AG09319 (cell line): ENCODE measurements at regions not wholly inside any gene's neighbourhood (a gene's known extent, or its start where the extent isn't known, plus 50 kb on each side); places are given as distances from the start of the nearest gene placed in this dataset.

Experiments
- DNase-seq: peaks from one replicate; pipeline ENCODE4 v3.0.0-alpha.2; 2010; ENCODE audit warnings: low read depth; ENCODE audit errors: extremely low read depth
- TF ChIP-seq, protein P1 (sequence below): IDR thresholded peaks from 2 replicates; pipeline ENCODE4 v1.5.1; 2011; ENCODE audit warnings: low read depth, mild to moderate bottlenecking, inconsistent platforms, low read length, moderate library complexity

DNA sequence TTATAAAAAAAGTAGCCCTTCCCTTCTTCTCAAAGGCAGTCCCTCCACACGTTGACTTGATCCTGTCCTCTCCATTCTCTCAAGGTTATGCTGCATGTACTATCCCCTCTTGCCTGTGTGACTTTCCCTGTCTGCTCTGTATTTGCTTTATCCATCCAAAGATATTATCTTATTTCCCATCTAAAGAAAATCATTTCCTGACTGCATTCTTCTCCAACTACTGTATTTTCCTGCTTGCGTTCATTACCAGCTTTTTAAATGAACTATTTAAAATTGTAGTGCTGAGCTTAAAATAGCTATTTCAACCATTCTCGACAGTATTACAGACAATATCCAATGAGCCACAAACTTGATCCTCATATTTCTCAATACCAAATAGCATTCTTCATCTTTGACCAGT, 716.0 kb upstream of the REG3G start:
- TF ChIP-seq, protein P1, sequence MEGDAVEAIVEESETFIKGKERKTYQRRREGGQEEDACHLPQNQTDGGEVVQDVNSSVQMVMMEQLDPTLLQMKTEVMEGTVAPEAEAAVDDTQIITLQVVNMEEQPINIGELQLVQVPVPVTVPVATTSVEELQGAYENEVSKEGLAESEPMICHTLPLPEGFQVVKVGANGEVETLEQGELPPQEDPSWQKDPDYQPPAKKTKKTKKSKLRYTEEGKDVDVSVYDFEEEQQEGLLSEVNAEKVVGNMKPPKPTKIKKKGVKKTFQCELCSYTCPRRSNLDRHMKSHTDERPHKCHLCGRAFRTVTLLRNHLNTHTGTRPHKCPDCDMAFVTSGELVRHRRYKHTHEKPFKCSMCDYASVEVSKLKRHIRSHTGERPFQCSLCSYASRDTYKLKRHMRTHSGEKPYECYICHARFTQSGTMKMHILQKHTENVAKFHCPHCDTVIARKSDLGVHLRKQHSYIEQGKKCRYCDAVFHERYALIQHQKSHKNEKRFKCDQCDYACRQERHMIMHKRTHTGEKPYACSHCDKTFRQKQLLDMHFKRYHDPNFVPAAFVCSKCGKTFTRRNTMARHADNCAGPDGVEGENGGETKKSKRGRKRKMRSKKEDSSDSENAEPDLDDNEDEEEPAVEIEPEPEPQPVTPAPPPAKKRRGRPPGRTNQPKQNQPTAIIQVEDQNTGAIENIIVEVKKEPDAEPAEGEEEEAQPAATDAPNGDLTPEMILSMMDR: no peak
- DNase-seq: no peak

GRCh38 chr2:78315368-78315767, 710.1 kb upstream of the REG3G start:
- TF ChIP-seq, protein P1: no peak
- no peak for DNase-seq

GRCh38 chr2:78318275-78318674, 707.2 kb upstream of the REG3G start:
- DNase-seq: no peak
- TF ChIP-seq, protein P1: no peak

DNA sequence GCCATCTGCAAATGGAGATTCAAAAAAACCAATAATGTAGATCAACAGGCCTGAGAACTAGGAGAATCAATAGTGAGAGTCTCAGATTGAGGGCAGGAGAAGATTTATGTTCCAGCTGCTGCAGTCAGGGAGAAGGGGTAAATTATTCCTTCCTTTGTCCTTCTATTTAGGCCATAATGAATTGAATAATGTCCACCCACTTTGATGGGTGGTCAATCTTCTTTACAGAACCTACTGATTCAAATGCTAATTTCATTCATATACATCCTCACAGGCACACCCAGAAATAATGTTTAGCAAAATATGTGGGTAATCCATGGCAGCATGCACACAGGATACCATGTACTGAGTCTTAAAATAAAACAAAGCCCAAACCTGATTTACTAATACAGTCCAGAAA, 695.3 kb upstream of the REG3G start:
- TF ChIP-seq, protein P1: no peak
- no peak for DNase-seq

DNA sequence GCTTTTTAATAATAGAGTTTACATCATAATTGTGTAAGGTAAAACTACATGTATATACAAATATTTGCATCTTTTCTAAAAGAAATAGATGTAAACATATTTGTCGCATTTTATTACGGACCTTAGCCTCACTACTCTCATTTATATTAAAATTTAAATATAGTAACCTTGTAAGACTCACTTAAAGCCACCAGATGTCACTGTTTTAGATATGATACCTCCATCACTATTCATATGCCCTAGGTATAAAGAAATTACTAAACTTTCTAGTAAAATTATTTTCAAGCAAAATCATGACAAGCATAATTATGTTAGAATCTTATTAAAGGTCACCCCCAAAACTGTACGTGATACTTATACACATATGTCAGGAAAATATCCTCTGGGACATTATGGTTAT, 674.3 kb upstream of the REG3G start:
- DNase-seq: no peak
- TF ChIP-seq, protein P1: no peak

GRCh38 chr2:78353168-78353567, 672.3 kb upstream of the REG3G start:
- no peak for DNase-seq
- TF ChIP-seq, protein P1: no peak

GRCh38 chr2:78355967-78356366, 669.5 kb upstream of the REG3G start:
- TF ChIP-seq, protein P1: no peak
- DNase-seq: no peak
